ENCODE measurements at regions not wholly inside any gene's neighbourhood (a gene's known extent, or its start where the extent isn't known, plus 50 kb on each side); places are given as distances from the start of the nearest gene placed in this dataset.

GRCh38 chr2:71744781-71745180 is 291.4 kb downstream of the DYSF start:
- no peak overlapping the region for H3K4me3 ChIP-seq (ENCODE audit: low read length)
- no peak for TF ChIP-seq CTCF (conservative IDR thresholded peaks at IDR 0.05; ENCODE audit: low read depth, low read length)
- DNase-seq (ENCODE audit: low read depth): no peak

GRCh38 chr2:71743995-71744675 is 290.8 kb downstream of the DYSF start:
- no peak for DNase-seq (ENCODE audit: low read depth)

GRCh38 chr2:71742953-71743601 is 289.7 kb downstream of the DYSF start:
- no peak for TF ChIP-seq CTCF (conservative IDR thresholded peaks at IDR 0.05; ENCODE audit: low read depth, low read length)
- H3K4me3 ChIP-seq (ENCODE audit: low read length): no peak overlapping the region
- DNase-seq (ENCODE audit: low read depth): peak; percentile 88

More at GRCh38 chr2:71743995-71744675, 290.8 kb downstream of the DYSF start:
- no peak for TF ChIP-seq CTCF (conservative IDR thresholded peaks at IDR 0.05; ENCODE audit: low read depth, low read length)
- H3K4me3 ChIP-seq (ENCODE audit: low read length): no peak overlapping the region

GRCh38 chr2:71736986-71737385 is 283.6 kb downstream of the DYSF start:
- no peak for DNase-seq (ENCODE audit: low read depth)
- H3K4me3 ChIP-seq (ENCODE audit: low read length): no peak overlapping the region
- TF ChIP-seq CTCF (conservative IDR thresholded peaks at IDR 0.05; ENCODE audit: low read depth, low read length): no peak

- DNase-seq (ENCODE audit: low read depth): no peak
- H3K4me3 ChIP-seq (ENCODE audit: low read length): no peak overlapping the region
- no peak for TF ChIP-seq CTCF (conservative IDR thresholded peaks at IDR 0.05; ENCODE audit: low read depth, low read length)
Observed at GRCh38 chr2:71736091-71736861, 282.9 kb downstream of the DYSF start.

Measured in retinal pigment epithelial cell (primary cell).